B cell (primary cell): ENCODE measurements at regions not wholly inside any gene's neighbourhood (a gene's known extent, or its start where the extent isn't known, plus 50 kb on each side); places are given as distances from the start of the nearest gene placed in this dataset.

Experiments
- ATAC-seq: fragments of 200-7000 bp; cut with Tn5 transposase; one replicate; pipeline ENCODE4 v1.10.0; 2021; ENCODE audit warnings: low read depth, mild to moderate bottlenecking, moderate number of reproducible peaks, moderate library complexity
- CTCF ChIA-PET: fragments of 350-600 bp; sonication (Branson Sonifier 250); formaldehyde crosslinking; loops from one replicate; lab custom pipeline; 2021; ENCODE audit warnings: antibody characterized with exemption, inconsistent platforms; lab: Charles Lee
- POLR2A ChIA-PET: fragments of 350-600 bp; sonication (Branson Sonifier 250); formaldehyde crosslinking; loops from one replicate; lab custom pipeline; 2021; ENCODE audit warnings: antibody characterized with exemption; lab: Charles Lee
- DNase-seq: peaks from one replicate; pipeline ENCODE4 v3.0.0; 2013
- H2AFZ ChIP-seq: 2 replicates; pipeline ENCODE4 v1.6.1; 2012; ENCODE audit warnings: mild to moderate bottlenecking, low read depth, low read length; ENCODE audit not compliant: insufficient read depth, poor library complexity, severe bottlenecking
- H3K27ac ChIP-seq, 2 donors: 1 replicate in 1 of 2; 2 replicates in 1 of 2; pipeline ENCODE4 v1.5.1; 2012 to 2013; ENCODE audit warnings: low read length in 2 of 2, mild to moderate bottlenecking in 2 of 2, moderate library complexity in 1 of 2
- H3K27me3 ChIP-seq, 4 experiments: fragments of 200-600 bp in 1 of 4; sonication (generic) in 1 of 4; replicated peaks in 1 of 4; 1 replicate in 2 of 4; 2 replicates in 2 of 4; pipeline versions ENCODE4 v1.6.1 to v1.7.0; 2013 to 2016; ENCODE audit warnings: low read length in 3 of 4, mild to moderate bottlenecking in 2 of 4, mixed read lengths in 1 of 4, moderate library complexity in 1 of 4; ENCODE audit not compliant: insufficient read depth in 4 of 4, control insufficient read depth in 3 of 4; ENCODE audit errors: control extremely low read depth in 1 of 4
- H3K36me3 ChIP-seq, 2 experiments: replicated peaks in 1 of 2; 1 replicate in 1 of 2; 2 replicates in 1 of 2; pipeline versions ENCODE4 v1.6.1 to v1.7.1; 2013; ENCODE audit warnings: low read length in 1 of 2; ENCODE audit not compliant: insufficient read depth in 2 of 2, control insufficient read depth in 1 of 2; ENCODE audit errors: control extremely low read depth in 1 of 2, extremely low read depth in 1 of 2
- H3K4me1 ChIP-seq, 2 donors: fragments of 200-600 bp in 1 of 2; sonication (generic) in 1 of 2; 1 replicate in 1 of 2; 2 replicates in 1 of 2; pipeline versions ENCODE4 v1.5.1 to v1.6.1; 2013 to 2017; ENCODE audit warnings: low read length in 2 of 2; ENCODE audit not compliant: control insufficient read depth in 2 of 2, insufficient read depth in 2 of 2
- H3K4me2 ChIP-seq: replicated peaks from 2 replicates; pipeline ENCODE3; 2012; ENCODE audit warnings: mild to moderate bottlenecking, low read depth, low read length; ENCODE audit not compliant: poor library complexity, severe bottlenecking
- H3K4me3 ChIP-seq, 5 experiments: fragments of 200-600 bp in 1 of 5; sonication (generic) in 1 of 5; 1 replicate in 3 of 5; 2 replicates in 2 of 5; pipeline versions ENCODE4 v1.5.1 to v1.7.0; 2011 to 2016; ENCODE audit warnings: low read length in 4 of 5, mild to moderate bottlenecking in 4 of 5, low read depth in 2 of 5, control low read depth in 1 of 5, moderate library complexity in 1 of 5; ENCODE audit not compliant: insufficient read depth in 1 of 5; ENCODE audit errors: control extremely low read depth in 1 of 5, extremely low read depth in 1 of 5
- H3K79me2 ChIP-seq: fragments of 200-600 bp; sonication (generic); one replicate; pipeline ENCODE4 v1.6.0; 2016; ENCODE audit warnings: low read length; ENCODE audit not compliant: control insufficient read depth, insufficient read depth
- H3K9ac ChIP-seq: fragments of 200-600 bp; sonication (generic); 2 replicates; pipeline ENCODE4 v1.6.1; 2017; ENCODE audit warnings: mild to moderate bottlenecking, low read length, moderate library complexity
- H3K9me3 ChIP-seq, 3 donors: one replicate each; pipeline versions ENCODE4 v1.6.1 to v1.7.1; 2013; ENCODE audit warnings: low read length in 2 of 3; ENCODE audit not compliant: control insufficient read depth in 2 of 3, insufficient read depth in 1 of 3; ENCODE audit errors: control extremely low read depth in 1 of 3
- H4K20me1 ChIP-seq: 2 replicates; pipeline ENCODE4 v1.6.0; 2012; ENCODE audit warnings: mild to moderate bottlenecking, low read length; ENCODE audit not compliant: insufficient read depth, control insufficient read depth, poor library complexity, severe bottlenecking
- H3K27ac Mint-ChIP-seq: one replicate; pipeline ENCODE4 v1.8.0; 2021; ENCODE audit warnings: mixed read lengths
- H3K27me3 Mint-ChIP-seq: one replicate; pipeline ENCODE4 v1.8.0; 2021; ENCODE audit warnings: mixed read lengths
- H3K4me1 Mint-ChIP-seq: one replicate; pipeline ENCODE4 v1.8.0; 2021; ENCODE audit warnings: mixed read lengths
- H3K4me3 Mint-ChIP-seq: one replicate; pipeline ENCODE4 v1.8.0; 2021; ENCODE audit warnings: mixed read lengths
- H3K9me3 Mint-ChIP-seq: one replicate; pipeline ENCODE4 v1.8.0; 2022; ENCODE audit warnings: mixed read lengths; ENCODE audit not compliant: insufficient read depth
- CTCF ChIP-seq: fragments of 200-600 bp; IDR thresholded peaks from one replicate; pipeline ENCODE4 v1.8.0; 2022; ENCODE audit warnings: antibody characterized with exemption, mild to moderate bottlenecking
- EZH2 ChIP-seq: IDR thresholded peaks from 2 replicates; pipeline ENCODE4 v1.6.1; 2012; ENCODE audit warnings: borderline replicate concordance, low read depth, mild to moderate bottlenecking, moderate library complexity, low read length; ENCODE audit not compliant: insufficient read depth, poor library complexity, severe bottlenecking
- WGBS: methylation state at CpG from one replicate; pipeline ENCODE4 v1.1.5; 2013; ENCODE audit warnings: missing lambda C conversion rate; ENCODE audit not compliant: insufficient coverage; 5-methylcytosine and 5-hydroxymethylcytosine counted together
- intact Hi-C: fragments of 100-400 bp; cut with micrococcal nuclease; formaldehyde crosslinking; loops from one replicate; pipeline ENCODE4 v1.10.0; 2022

GRCh38 chr2:239498576-239498975, 97.8 kb upstream of the HDAC4 start:
- Histone ChIP-seq H3K4me1 (no peaks in the 10 kb centered on the region), H3K4me2 (no peak overlapping the region), H2AFZ (no peak overlapping the region), H3K79me2 (no peaks in the 10 kb centered on the region), H3K36me3 (no peaks in the 10 kb centered on the region), H3K27me3 (peaks cover 0 to 5% (median 1%) of the 10 kb centered on the region in 4 experiments), H4K20me1 (no peaks in the 10 kb centered on the region), H3K9me3 (peaks cover 0 to 9% (median 0%) of the 10 kb centered on the region in 3 donors), H3K27ac (no peak overlapping the region), H3K4me3 (no peak overlapping the region), H3K9ac (no peak overlapping the region)
- no peak for DNase-seq
- intact Hi-C loops, result no loop called here
- no peaks in the 10 kb centered on the region for H3K4me1 Mint-ChIP-seq
- POLR2A ChIA-PET, result no interaction called here
- no peak overlapping the region for H3K4me3 Mint-ChIP-seq
- TF ChIP-seq EZH2, result no peak
- TF ChIP-seq CTCF, result no peak
- CTCF ChIA-PET, result no interaction called here
- ATAC-seq, result no peak
- WGBS, result 94% methylated on average over 16 of the region's 16 CpGs
- H3K27me3 Mint-ChIP-seq, result peaks cover 9% of the 10 kb centered on the region
- no peak overlapping the region for H3K27ac Mint-ChIP-seq
- H3K9me3 Mint-ChIP-seq, result no peaks in the 10 kb centered on the region

- POLR2A ChIA-PET, result no interaction called here
- CTCF ChIA-PET, result no interaction called here
- Mint-ChIP-seq H3K9me3 (no peaks in the 10 kb centered on the region), H3K27ac (no peak overlapping the region), H3K4me1 (no peaks in the 10 kb centered on the region), H3K4me3 (no peak overlapping the region), H3K27me3 (peaks cover 12% of the 10 kb centered on the region)
- Histone ChIP-seq H3K4me3 (no peak overlapping the region), H2AFZ (no peak overlapping the region), H3K4me2 (no peak overlapping the region), H3K27me3 (peaks cover 0 to 6% (median 1%) of the 10 kb centered on the region in 4 experiments), H3K9me3 (peaks cover 0 to 9% (median 0%) of the 10 kb centered on the region in 3 donors), H4K20me1 (no peaks in the 10 kb centered on the region), H3K4me1 (no peaks in the 10 kb centered on the region), H3K9ac (no peak overlapping the region), H3K79me2 (no peaks in the 10 kb centered on the region), H3K27ac (no peak overlapping the region), H3K36me3 (no peaks in the 10 kb centered on the region)
- DNase-seq (no peak), ATAC-seq (no peak)
- TF ChIP-seq EZH2 (no peak), CTCF (no peak)
- 67% methylated on average over 2 of the region's 2 CpGs for WGBS
- intact Hi-C loops, result no loop called here
Measured at GRCh38 chr2:239496700-239497099, 95.9 kb upstream of the HDAC4 start.
